Chondrocyte (in vitro differentiated cells): ENCODE measurements at regions not wholly inside any gene's neighbourhood (a gene's known extent, or its start where the extent isn't known, plus 50 kb on each side); places are given as distances from the start of the nearest gene placed in this dataset.
A peak's percentile ranks its signal among the peaks of the same experiment; 100 is the strongest.
"Not testable (repeated sequence)": the region's sequence is repeated elsewhere in the genome, so short reads cannot be mapped to it uniquely, and the experiment has no call there.

Source experiments
- DNase-seq: peaks from one replicate; pipeline ENCODE4 v3.0.0; 2021; ENCODE audit warnings: mixed read lengths, low spot score
- H3K27ac Mint-ChIP-seq: one replicate; pipeline ENCODE4 v1.8.0; 2021; ENCODE audit warnings: mild to moderate bottlenecking, moderate library complexity, mixed read lengths; ENCODE audit not compliant: unreplicated experiment
- H3K27me3 Mint-ChIP-seq: 2 replicates; pipeline ENCODE4 v1.8.0; 2021; ENCODE audit warnings: low read depth, mixed read lengths
- H3K36me3 Mint-ChIP-seq: 2 replicates; pipeline ENCODE4 v1.8.0; 2021; ENCODE audit warnings: low read depth, mixed read lengths
- H3K4me1 Mint-ChIP-seq: 2 replicates; pipeline ENCODE4 v1.8.0; 2021; ENCODE audit warnings: low read depth, mild to moderate bottlenecking, mixed read lengths
- H3K4me3 Mint-ChIP-seq: one replicate; pipeline ENCODE4 v1.8.0; 2021; ENCODE audit warnings: mild to moderate bottlenecking, moderate library complexity, mixed read lengths; ENCODE audit not compliant: unreplicated experiment
- H3K9me3 Mint-ChIP-seq: 2 replicates; pipeline ENCODE4 v1.8.0; 2021; ENCODE audit warnings: low read depth, mixed read lengths
- TF ChIP-seq, protein P1 (sequence below): fragments of 200-600 bp; sonication (generic); IDR thresholded peaks from 2 replicates; pipeline ENCODE4 v1.5.0; 2021; ENCODE audit warnings: antibody characterized with exemption, mild to moderate bottlenecking, moderate library complexity

DNA sequence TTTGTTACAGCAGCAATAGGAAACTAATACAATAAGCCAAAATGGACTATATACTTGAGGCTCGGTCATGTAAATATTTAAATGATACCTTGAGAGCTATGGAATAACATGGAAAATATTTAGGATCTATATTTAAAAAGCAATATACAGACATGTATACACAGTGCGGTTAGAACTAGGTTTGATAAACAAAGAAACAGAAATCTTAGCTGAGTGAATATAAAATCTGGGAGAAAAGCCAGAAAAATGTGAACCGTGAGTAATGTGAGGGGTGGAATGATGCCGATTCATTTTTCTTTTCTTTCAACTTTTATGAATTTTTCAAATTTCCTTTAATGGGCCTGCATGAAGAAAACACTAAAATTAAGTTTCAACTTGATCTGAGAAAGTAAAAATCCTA is 104.1 kb downstream of the ATXN3L start:
- H3K4me3 Mint-ChIP-seq, result no peak overlapping the region
- no peaks in the 10 kb centered on the region for H3K36me3 Mint-ChIP-seq
- peaks cover 6% of the 10 kb centered on the region for H3K9me3 Mint-ChIP-seq
- no peak for DNase-seq
- H3K4me1 Mint-ChIP-seq, result peaks cover 54% of the 10 kb centered on the region
- TF ChIP-seq, protein P1, sequence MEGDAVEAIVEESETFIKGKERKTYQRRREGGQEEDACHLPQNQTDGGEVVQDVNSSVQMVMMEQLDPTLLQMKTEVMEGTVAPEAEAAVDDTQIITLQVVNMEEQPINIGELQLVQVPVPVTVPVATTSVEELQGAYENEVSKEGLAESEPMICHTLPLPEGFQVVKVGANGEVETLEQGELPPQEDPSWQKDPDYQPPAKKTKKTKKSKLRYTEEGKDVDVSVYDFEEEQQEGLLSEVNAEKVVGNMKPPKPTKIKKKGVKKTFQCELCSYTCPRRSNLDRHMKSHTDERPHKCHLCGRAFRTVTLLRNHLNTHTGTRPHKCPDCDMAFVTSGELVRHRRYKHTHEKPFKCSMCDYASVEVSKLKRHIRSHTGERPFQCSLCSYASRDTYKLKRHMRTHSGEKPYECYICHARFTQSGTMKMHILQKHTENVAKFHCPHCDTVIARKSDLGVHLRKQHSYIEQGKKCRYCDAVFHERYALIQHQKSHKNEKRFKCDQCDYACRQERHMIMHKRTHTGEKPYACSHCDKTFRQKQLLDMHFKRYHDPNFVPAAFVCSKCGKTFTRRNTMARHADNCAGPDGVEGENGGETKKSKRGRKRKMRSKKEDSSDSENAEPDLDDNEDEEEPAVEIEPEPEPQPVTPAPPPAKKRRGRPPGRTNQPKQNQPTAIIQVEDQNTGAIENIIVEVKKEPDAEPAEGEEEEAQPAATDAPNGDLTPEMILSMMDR, result no peak
- no peaks in the 10 kb centered on the region for H3K27me3 Mint-ChIP-seq
- H3K27ac Mint-ChIP-seq, result peak overlapping the region; percentile 81

GRCh38 chrX:13212191-13212651 is 107.6 kb downstream of the ATXN3L start:
- Mint-ChIP-seq H3K27ac (peak overlapping the region; percentile 23), H3K9me3 (peaks cover 9% of the 10 kb centered on the region), H3K4me1 (peaks cover 34% of the 10 kb centered on the region), H3K4me3 (no peak overlapping the region), H3K36me3 (no peaks in the 10 kb centered on the region), H3K27me3 (no peaks in the 10 kb centered on the region)
- DNase-seq, result no peak
- TF ChIP-seq, protein P1, result no peak

GRCh38 chrX:13210142-13210541 is 109.7 kb downstream of the ATXN3L start:
- not testable (repeated sequence) for DNase-seq, H3K36me3 Mint-ChIP-seq, H3K4me3 Mint-ChIP-seq, H3K9me3 Mint-ChIP-seq, H3K27ac Mint-ChIP-seq, H3K27me3 Mint-ChIP-seq
- peaks cover 17% of the 10 kb centered on the region for H3K4me1 Mint-ChIP-seq

GRCh38 chrX:13209704-13210103 is 110.1 kb downstream of the ATXN3L start:
- not testable (repeated sequence) for H3K9me3 Mint-ChIP-seq, H3K27me3 Mint-ChIP-seq, H3K27ac Mint-ChIP-seq, DNase-seq, H3K4me3 Mint-ChIP-seq, H3K36me3 Mint-ChIP-seq
- H3K4me1 Mint-ChIP-seq, result peaks cover 14% of the 10 kb centered on the region

DNA sequence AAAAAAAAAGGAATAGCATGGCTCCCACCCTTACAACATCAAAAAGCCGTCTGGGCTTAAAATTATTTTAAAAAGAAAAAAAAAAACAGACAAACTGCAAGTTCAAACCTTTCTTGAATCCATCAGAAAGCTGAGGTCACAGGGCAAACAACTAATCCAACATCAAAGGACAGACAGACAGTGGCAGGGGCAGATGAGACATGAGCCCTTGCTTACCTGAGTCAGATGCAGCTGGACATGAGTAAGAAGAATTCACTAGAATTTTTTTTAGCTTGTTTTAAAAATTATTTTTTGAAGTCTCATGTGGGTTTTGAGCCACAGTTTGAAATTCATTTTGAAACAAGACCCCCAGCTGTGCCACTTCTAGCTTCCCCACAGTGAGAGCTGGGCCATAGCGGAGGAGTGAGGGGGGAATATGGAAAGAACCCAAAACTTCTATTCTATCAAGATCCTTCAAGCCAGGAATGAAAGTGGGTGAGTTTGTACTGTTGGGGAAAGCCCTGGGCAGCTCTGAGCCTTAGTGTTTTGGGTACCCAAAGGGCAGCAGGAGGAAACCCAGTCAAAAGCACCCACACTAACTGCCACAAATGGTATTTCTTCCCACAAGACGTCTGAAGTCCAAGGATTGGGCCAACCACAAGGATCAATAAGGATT is 111.4 kb downstream of the ATXN3L start:
- peaks cover 12% of the 10 kb centered on the region for H3K4me1 Mint-ChIP-seq
- no peaks in the 10 kb centered on the region for H3K36me3 Mint-ChIP-seq
- DNase-seq, result no peak
- peaks cover 6% of the 10 kb centered on the region for H3K9me3 Mint-ChIP-seq
- TF ChIP-seq, protein P1, result no peak
- no peaks in the 10 kb centered on the region for H3K27me3 Mint-ChIP-seq
- H3K4me3 Mint-ChIP-seq, result no peak overlapping the region
- no peak overlapping the region for H3K27ac Mint-ChIP-seq

- DNase-seq, result no peak
- H3K4me3 Mint-ChIP-seq, result no peak overlapping the region
- no peaks in the 10 kb centered on the region for H3K4me1 Mint-ChIP-seq
- no peak overlapping the region for H3K27ac Mint-ChIP-seq
- H3K36me3 Mint-ChIP-seq, result no peaks in the 10 kb centered on the region
- H3K27me3 Mint-ChIP-seq, result no peaks in the 10 kb centered on the region
- TF ChIP-seq, protein P1, result no peak
- peaks cover 8% of the 10 kb centered on the region for H3K9me3 Mint-ChIP-seq
These were observed 116.6 kb downstream of the ATXN3L start for GRCh38 chrX:13203271-13203670.
